ENCODE measurements at regions not wholly inside any gene's neighbourhood (a gene's known extent, or its start where the extent isn't known, plus 50 kb on each side); places are given as distances from the start of the nearest gene placed in this dataset.
A peak's percentile ranks its signal among the peaks of the same experiment; 100 is the strongest.

DNA sequence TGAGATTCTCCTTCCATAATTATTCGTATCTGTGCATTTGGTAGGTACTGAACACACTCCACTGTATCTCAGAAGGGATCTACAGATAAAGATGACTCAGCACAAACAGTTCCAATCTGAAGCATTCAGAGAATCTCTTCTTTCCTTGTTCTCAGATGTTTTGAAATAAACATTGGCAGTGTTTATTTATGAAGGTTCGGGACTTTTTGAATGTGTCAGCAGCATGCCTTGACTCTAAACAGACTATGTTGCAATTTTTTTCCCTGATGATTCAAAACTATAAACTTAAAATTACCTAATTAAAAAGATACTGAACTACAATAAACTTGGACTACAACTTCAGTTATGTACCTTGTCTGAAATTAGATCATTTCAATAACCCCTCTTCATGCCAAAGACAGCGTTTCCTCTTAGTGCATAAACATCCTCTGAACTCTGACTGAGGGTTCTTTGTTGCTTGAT is 612.9 kb upstream of the TBL1XR1 start:
- H3K9me3 ChIP-seq, result 0 out of 2 replicates have a peak, but pooled peaks cover 11% of the 10 kb centered on the region
- DNase-seq, result peak in 1 of 2 experiments; percentile 13
- peaks cover 23% of the 10 kb centered on the region for H3K4me1 ChIP-seq
- BruUV-seq (replicated peaks), result no TSS peak
- no peaks in the 10 kb centered on the region for H3K36me3 ChIP-seq (ENCODE audit: control insufficient read depth, insufficient read depth, low read length)
- Mint-ChIP-seq H3K9me3 (ENCODE audit: unreplicated experiment) (no peaks in the 10 kb centered on the region), H3K36me3 (ENCODE audit: insufficient read depth, unreplicated experiment) (no peaks in the 10 kb centered on the region), H3K27me3 (ENCODE audit: insufficient read depth, unreplicated experiment) (no peaks in the 10 kb centered on the region), H3K4me3 (ENCODE audit: unreplicated experiment) (no peak overlapping the region), H3K4me1 (ENCODE audit: low read depth, unreplicated experiment) (peaks cover 15% of the 10 kb centered on the region), H3K27ac (ENCODE audit: unreplicated experiment) (no peak overlapping the region)
- H3K27me3 ChIP-seq (replicated peaks; ENCODE audit: control insufficient read depth, insufficient read depth, low read length), result no peaks in the 10 kb centered on the region
- CTCF ChIA-PET, result no interaction called here
- POLR2A ChIA-PET, result no interaction called here
- H3K4me3 ChIP-seq (ENCODE audit: low read depth, low read length), result no peak overlapping the region
- TF ChIP-seq, protein P1, sequence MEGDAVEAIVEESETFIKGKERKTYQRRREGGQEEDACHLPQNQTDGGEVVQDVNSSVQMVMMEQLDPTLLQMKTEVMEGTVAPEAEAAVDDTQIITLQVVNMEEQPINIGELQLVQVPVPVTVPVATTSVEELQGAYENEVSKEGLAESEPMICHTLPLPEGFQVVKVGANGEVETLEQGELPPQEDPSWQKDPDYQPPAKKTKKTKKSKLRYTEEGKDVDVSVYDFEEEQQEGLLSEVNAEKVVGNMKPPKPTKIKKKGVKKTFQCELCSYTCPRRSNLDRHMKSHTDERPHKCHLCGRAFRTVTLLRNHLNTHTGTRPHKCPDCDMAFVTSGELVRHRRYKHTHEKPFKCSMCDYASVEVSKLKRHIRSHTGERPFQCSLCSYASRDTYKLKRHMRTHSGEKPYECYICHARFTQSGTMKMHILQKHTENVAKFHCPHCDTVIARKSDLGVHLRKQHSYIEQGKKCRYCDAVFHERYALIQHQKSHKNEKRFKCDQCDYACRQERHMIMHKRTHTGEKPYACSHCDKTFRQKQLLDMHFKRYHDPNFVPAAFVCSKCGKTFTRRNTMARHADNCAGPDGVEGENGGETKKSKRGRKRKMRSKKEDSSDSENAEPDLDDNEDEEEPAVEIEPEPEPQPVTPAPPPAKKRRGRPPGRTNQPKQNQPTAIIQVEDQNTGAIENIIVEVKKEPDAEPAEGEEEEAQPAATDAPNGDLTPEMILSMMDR (IDR thresholded peaks at IDR 0.05; ENCODE audit: insufficient read depth in 1 of 2, low read depth in 1 of 2, low read length in 1 of 2, severe bottlenecking in 1 of 2, unreplicated experiment in 1 of 2), result no peak
- intact Hi-C loops (cut with micrococcal nuclease; ENCODE audit: unreplicated experiment), result no loop called here

DNA sequence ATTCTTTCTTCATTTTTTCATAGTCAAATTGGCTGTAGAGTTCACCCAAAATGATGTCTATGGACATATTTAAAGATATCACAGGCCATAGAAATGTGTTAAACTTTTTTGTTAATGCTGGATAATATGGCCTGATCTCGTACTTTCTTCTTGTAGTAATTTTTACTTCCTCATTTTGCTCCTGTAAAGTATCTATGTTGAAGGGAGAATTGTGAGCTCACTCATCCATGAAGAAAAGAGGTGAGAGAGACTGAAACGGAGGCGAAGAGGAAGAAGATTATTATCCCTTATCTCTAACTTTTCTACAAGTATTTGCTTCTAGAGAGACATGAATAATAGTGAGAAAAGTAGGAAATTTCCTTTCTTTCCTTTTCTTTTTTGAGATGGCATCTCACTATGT is 613.8 kb upstream of the TBL1XR1 start:
- no peak overlapping the region for H3K27ac Mint-ChIP-seq (ENCODE audit: unreplicated experiment)
- no peaks in the 10 kb centered on the region for H3K36me3 ChIP-seq (ENCODE audit: control insufficient read depth, insufficient read depth, low read length)
- H3K9me3 ChIP-seq, result 0 out of 2 replicates have a peak, but pooled peaks cover 11% of the 10 kb centered on the region
- no peak for DNase-seq
- H3K27me3 ChIP-seq (replicated peaks; ENCODE audit: control insufficient read depth, insufficient read depth, low read length), result no peaks in the 10 kb centered on the region
- H3K4me3 ChIP-seq (ENCODE audit: low read depth, low read length), result no peak overlapping the region
- peaks cover 15% of the 10 kb centered on the region for H3K4me1 Mint-ChIP-seq (ENCODE audit: low read depth, unreplicated experiment)
- intact Hi-C loops (cut with micrococcal nuclease; ENCODE audit: unreplicated experiment), result no loop called here
- TF ChIP-seq, protein P1 (IDR thresholded peaks at IDR 0.05; ENCODE audit: insufficient read depth in 1 of 2, low read depth in 1 of 2, low read length in 1 of 2, severe bottlenecking in 1 of 2, unreplicated experiment in 1 of 2), result no peak
- no peaks in the 10 kb centered on the region for H3K27me3 Mint-ChIP-seq (ENCODE audit: insufficient read depth, unreplicated experiment)
- ChIA-PET POLR2A (no interaction called here), CTCF (no interaction called here)
- H3K9me3 Mint-ChIP-seq (ENCODE audit: unreplicated experiment), result no peaks in the 10 kb centered on the region
- H3K4me3 Mint-ChIP-seq (ENCODE audit: unreplicated experiment), result no peak overlapping the region
- peaks cover 16% of the 10 kb centered on the region for H3K4me1 ChIP-seq
- no TSS peak for BruUV-seq (replicated peaks)
- H3K36me3 Mint-ChIP-seq (ENCODE audit: insufficient read depth, unreplicated experiment), result no peaks in the 10 kb centered on the region

DNA sequence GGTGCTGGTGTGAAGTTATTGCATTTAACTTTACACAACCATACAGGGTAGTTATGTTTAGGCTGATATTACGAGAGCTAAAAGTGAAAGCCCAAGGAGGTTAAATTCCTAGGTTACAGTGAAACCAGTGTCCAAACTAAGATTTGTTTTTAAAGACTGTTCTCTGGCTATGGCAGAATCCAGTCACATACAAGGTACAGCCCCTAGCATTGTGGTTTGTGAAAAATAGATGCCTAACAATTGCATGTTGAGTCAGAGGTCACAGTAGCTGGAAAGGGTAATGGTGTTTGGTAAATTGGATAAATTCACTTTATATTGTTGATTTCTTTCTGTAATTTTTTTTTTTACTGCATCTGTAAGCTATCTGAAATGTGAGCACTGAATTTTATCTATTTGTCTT is 614.6 kb upstream of the TBL1XR1 start:
- Mint-ChIP-seq H3K4me1 (ENCODE audit: low read depth, unreplicated experiment) (peaks cover 19% of the 10 kb centered on the region), H3K27ac (ENCODE audit: unreplicated experiment) (no peak overlapping the region), H3K36me3 (ENCODE audit: insufficient read depth, unreplicated experiment) (no peaks in the 10 kb centered on the region), H3K27me3 (ENCODE audit: insufficient read depth, unreplicated experiment) (no peaks in the 10 kb centered on the region), H3K4me3 (ENCODE audit: unreplicated experiment) (no peak overlapping the region), H3K9me3 (ENCODE audit: unreplicated experiment) (no peaks in the 10 kb centered on the region)
- ChIA-PET POLR2A (no interaction called here), CTCF (no interaction called here)
- 0 out of 2 replicates have a peak, but pooled peaks cover 11% of the 10 kb centered on the region for H3K9me3 ChIP-seq
- H3K4me1 ChIP-seq, result peaks cover 14% of the 10 kb centered on the region
- no peak for DNase-seq
- TF ChIP-seq, protein P1 (IDR thresholded peaks at IDR 0.05; ENCODE audit: insufficient read depth in 1 of 2, low read depth in 1 of 2, low read length in 1 of 2, severe bottlenecking in 1 of 2, unreplicated experiment in 1 of 2), result no peak
- intact Hi-C loops (cut with micrococcal nuclease; ENCODE audit: unreplicated experiment), result no loop called here
- no peak overlapping the region for H3K4me3 ChIP-seq (ENCODE audit: low read depth, low read length)
- H3K36me3 ChIP-seq (ENCODE audit: control insufficient read depth, insufficient read depth, low read length), result no peaks in the 10 kb centered on the region
- H3K27me3 ChIP-seq (replicated peaks; ENCODE audit: control insufficient read depth, insufficient read depth, low read length), result no peaks in the 10 kb centered on the region
- BruUV-seq (replicated peaks), result no TSS peak

Measured in Caco-2 (cell line).